Iris pigment epithelial cell (primary cell): ENCODE measurements at regions not wholly inside any gene's neighbourhood (a gene's known extent, or its start where the extent isn't known, plus 50 kb on each side); places are given as distances from the start of the nearest gene placed in this dataset.
A peak's percentile ranks its signal among the peaks of the same experiment; 100 is the strongest.

Experiments
- DNase-seq: peaks from one replicate; pipeline ENCODE4 v3.0.0-alpha.2; 2011; ENCODE audit warnings: low read depth

DNA sequence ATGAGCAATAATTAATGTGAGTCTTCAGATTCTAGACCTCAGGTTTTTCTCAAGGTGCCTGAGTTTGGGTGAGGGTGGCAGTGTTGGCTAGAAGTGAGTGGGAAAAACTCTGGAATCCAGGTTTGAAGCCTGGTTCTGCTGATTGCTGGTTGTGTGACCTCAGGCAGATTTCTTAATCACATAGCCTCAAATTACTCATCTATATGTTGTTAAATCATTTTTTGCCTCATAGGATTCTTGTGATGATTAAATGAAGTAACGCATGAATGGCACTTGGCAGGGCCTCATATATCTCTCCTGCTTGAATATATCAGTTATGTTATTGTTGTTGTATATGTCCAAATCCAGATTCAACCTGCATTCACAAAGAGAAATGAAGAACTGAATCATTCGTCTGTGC is 60.5 kb downstream of the NR2F2 start:
- no peak for DNase-seq

DNA sequence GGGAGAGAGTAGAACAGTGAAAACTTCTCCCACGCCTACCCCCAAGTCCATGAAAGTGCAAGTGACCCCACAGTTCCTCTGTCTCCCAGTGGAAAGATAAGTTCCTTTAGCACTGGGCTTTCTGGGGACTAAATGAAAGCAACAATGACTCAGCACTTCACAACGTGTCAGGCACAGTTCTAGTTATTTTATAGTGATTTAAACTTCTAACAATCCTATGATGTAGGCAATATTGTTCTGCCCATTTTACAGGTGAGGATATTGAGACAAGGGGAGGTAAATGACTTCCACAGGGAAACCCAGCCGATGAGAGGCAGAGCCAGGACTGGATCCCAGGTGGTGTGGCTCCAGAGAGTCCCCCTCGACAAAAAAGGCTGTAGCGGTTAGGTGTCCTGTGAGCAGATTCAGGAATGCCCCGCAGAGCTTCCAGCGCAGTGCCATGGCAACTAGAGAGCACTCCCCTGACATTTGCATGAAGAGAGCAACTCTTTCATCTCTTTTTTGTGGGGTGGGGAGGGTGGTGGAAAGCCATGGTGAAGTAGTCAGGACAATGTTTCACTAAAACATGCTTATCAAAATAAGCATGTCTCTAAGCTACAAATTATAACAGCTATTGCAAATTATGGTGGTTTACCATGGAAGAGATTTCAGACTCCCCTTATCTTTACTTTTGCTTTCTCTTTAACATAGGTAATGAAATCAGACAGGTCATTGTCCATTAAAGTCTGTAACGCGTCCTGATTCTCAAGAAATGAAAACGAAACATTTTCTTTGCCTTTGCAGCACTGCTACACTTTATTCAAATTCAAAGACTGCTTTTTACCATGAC is 62.1 kb downstream of the NR2F2 start:
- peak; percentile 18 for DNase-seq

DNA sequence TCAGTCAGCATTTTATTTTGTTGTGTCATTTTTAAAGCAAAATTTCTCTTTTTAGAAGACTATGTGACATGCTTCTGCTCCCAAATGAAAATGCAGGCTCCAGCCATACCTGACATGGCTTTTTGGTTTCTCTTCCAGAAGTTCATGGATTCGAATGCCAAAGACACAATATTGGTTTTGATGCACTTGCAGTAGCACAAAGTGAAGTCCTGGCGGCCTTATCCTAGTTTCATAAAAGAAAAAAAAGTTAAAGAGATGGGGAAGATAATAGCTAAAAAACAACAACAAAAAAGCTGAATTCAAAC is 62.7 kb downstream of the NR2F2 start:
- DNase-seq, result no peak

DNA sequence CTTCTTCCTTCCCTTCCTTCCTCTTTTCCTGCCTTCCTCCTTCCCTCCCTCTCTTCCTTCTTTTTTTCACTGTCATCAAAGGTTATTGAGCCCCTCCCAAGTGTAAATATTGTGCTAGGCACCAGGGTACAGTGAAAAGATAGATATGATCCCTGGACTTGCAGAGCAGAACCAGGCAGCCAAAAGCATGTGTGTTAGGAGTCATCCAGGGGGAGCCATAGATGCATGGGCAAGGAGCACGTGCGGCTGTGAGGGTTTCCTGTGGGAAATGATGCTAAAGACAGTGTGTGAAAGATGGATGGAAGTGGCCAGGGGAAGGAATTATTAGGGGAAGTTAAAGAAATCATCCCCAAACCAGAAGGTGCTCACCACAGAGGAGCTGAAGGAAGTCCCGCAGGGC is 65.2 kb downstream of the NR2F2 start:
- DNase-seq, result no peak

DNA sequence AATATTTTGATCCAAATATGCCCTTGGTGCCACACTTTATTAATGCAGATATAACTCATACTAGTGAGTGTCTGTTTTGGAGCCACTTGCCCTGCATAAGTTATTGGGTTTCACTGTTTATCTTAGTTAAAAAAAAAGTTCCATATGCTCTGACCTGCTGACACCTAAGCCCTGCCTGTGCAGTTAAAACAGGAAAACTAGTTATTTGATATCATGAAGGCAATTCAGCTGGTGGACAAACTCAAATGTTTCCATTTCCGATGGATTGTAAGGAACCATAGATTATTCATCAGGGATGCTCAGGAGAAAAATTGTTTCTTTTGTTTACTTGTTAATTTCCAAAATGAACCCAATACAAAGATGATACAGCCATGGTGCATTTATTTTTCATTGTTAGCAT is 68.3 kb downstream of the NR2F2 start:
- DNase-seq, result no peak

DNA sequence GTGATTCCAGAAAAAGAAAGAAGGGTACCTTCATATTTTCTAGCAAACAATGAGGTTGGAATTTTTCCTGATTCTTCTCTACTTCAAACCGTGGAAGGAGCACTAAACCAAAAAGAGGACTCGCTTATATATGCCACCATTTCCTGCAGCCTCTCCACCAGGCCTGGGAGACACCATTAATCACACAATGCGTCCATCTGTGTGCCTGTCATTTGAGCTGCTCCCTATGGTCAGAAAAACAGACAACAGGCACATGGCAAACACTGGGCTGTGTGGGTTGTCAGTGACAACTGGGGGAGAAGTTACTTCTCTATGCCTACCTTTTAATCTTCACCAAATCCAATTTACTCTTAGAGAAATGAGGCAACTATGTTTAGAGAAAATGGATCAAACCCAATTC is 71.9 kb downstream of the NR2F2 start:
- no peak for DNase-seq

DNA sequence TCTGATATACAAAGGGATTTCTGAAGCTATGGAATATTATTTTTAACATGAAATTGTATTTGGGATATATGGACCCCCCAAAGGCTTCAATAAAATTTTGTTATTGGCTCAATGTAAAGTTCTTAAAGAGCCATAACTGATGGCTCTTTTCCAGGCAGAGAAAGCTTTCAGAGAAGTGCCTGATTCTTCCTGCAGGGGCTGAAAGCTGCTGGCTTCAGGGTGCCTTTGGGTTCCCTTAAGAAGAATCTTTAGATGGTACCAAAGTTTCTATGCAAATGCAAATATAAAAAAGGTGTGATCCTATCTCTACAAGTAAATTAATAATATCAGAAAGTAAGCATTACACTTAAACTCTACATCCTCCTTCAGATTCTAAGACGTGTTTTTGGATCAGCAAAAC is 72.6 kb downstream of the NR2F2 start:
- no peak for DNase-seq

DNA sequence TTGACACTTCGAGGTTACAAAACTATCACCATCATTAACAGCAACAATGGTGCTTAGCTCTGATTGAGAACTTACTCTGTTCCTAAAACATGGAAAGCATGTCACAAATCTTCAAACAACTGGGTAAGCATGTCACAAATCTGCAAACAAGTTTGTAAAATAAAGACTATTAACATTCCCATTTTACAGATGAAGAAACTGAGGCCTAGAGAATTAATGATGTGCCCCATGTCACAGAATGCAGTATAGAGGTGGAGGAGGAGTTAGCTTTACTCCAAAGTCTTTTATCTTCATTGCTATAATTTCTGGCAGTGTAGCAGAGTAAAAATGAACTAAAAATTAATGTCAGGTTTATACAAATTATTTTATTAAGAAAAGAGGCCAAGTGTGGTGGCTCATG is 73.4 kb downstream of the NR2F2 start:
- DNase-seq, result no peak

DNA sequence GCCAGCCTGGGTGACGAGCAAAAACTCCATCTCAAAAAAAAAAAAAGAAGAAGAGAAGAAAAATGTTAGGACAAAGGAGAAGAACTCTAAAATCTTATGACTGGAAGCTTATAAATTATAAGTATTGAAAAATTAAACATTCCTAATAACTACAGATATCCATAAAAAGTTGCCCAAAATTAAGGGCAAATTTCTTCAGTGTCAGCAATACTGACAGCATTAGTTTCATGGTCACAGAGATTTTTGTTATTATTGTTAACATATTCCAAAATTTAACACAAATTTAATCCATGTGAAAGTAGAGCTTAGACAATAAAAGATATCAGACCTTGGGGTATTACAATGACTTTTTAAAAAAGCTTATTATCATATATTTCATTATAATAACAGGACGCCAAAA is 74.1 kb downstream of the NR2F2 start:
- no peak for DNase-seq

DNA sequence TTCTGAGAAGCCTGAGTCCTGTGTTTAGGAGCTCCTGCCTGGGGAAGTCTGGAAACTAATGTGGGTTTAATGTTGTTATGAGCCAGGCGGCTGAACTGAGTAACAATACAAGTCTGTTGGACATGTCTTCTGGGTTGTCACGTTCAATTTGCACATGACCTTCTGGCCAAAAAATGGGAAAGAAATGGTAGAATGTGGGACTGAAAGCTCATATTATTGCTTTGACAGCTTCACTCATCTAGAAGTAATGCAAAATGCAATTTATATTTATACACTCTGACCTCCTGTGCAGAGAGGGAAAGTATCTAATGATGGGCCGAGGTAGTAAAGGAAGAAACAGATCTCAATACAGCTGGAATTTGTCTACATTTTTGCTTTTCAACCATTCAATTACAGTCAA is 75.8 kb downstream of the NR2F2 start:
- DNase-seq, result no peak

DNA sequence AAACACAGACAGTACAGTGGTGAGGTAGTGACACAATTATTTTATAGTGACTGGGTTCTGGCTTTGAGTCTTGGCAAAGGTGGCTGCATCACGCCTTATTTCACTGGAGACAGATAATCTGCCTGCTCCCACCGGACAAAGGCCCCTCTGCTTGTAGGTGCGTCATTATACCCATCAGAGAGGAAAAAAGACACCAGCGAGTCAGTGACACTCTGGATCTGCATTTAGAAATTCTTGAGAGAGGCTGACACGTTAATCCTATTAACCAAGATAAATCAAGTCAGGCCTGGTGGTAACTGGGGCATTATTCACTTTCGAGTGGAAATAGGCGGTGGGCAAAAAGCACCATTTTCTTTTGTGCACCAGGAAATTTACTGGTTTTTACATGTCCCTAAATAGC is 76.2 kb downstream of the NR2F2 start:
- DNase-seq, result no peak

DNA sequence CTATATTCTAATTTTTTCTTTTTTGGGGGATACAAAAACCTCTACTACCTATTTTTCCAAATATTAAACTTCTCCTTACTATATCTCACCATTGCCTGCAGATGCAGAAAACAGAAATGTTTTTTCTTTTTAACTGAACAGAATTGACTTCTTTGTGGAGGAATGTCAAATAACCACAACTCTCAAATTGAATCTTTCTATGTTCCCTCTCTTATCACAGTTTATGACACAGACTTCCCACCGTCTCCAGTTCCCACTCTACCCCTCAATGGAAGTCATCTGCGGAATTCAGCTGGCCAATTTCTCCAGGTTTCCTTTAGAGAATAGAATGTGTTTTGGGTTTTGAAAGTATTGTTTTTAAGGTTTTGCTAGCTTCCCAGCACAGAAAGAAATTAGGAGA is 77.0 kb downstream of the NR2F2 start:
- DNase-seq, result no peak

DNA sequence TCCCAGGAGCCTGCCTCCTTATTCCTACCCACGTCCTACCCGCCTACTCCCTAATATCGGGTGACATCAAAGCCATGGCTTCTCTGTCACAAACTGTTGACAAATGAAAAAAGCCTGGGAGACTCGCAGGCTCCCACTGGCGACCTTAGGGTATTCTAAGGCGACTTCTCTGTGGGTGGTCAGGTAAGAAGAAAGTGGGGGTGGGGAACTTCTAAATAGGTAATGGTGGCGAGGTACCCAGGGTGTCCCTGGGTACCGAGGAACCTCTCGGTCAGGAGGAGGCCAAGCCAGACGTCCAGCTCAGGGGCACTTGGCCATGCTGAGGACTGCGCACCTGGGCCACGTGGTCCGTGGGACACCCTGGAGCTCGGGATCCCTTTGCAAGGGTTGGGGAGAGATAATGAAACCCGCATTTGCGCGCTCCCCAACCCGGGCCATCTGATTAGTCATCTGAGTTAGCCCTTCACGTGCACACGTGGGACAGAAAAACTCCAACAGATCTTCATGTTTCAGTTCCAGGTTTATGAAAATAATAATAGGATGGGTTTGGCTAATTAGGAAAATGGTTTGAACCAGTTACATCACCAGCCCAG is 78.2 kb downstream of the NR2F2 start:
- no peak for DNase-seq

DNA sequence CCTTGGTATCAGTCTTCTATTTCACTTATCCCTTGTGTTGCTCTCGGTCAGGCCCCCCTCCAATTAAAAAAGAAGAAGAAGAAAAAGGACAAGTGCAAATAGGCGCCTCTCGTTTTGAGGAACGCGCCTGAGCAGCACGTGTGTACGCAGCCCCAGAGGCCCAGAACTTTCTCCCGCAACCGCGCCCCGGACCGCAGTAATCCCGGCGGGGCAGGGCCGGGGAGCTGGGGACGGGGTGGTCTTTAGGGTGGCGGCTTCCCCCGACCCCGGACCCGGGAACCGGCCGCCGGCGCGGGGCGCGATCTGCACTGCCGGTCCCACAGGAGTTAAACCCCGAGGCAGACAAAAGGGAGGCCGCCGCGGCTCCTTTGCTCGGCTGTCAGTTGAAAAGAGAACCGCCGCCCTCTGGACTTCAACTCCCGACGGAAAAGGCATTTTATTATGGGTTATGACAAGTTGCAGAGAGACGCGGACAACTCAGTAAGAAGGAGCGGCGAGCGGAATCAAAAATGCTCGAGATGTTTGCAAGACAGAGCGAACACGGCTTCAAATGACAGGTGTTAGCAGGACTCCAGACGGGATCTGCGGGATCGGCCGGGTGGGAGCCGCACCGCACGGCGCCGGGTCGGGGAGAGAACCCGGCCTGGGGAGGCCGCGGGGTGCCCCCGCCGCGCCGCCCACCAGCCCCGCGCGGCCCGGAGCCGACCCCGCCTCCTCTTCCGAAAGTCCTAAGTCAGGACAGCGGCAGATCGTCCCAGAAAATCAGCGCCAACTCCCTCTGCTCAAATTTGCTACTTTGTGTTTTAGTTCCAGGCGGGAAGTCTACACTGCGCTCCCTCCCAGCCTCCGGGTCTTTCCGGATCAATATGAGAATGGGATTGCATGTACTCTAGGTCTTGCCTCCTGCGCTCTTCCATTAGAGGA is 79.0 kb downstream of the NR2F2 start:
- peak; percentile 11 for DNase-seq

DNA sequence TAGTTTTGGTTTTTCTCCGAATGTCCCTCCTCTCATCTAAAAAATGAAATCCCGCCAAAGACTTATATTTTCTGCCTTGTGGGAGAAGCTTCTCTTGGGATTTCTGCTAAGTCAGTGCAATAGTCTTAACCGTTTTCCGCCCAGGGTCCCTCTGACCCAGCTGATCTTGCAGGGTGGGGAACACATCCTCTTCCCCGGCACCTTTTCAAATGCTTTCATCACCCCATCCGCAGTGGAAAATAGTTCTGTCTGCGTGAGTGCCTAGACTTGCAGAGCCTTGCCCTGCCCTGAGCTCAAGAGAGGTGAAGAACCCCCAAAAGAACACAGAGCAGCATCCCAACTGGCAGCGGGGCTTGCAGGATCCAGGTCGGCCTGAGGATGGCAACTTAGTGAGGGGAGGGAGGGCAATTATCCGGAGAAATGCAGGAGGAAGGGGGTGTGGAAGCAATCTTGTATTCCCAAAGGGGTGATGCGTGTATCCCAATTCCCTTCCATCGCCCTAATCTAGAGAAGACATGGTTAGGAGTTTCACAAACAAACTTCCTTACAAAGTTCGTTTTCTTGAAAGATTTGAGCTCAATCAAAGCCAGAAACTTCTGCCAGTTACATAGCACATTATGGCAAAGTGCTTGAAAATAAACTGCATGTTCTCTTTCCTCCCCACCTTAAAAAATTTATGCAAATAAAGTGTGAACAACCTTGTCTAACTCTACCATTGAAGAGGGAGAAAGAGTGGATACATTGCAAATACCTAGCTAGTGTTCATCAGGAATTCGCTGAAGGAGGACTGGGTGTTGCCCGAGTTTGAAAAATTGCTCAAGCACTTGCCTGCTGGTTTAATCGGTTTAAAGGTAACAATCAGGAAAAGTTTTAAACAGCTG is 79.9 kb downstream of the NR2F2 start:
- no peak for DNase-seq

DNA sequence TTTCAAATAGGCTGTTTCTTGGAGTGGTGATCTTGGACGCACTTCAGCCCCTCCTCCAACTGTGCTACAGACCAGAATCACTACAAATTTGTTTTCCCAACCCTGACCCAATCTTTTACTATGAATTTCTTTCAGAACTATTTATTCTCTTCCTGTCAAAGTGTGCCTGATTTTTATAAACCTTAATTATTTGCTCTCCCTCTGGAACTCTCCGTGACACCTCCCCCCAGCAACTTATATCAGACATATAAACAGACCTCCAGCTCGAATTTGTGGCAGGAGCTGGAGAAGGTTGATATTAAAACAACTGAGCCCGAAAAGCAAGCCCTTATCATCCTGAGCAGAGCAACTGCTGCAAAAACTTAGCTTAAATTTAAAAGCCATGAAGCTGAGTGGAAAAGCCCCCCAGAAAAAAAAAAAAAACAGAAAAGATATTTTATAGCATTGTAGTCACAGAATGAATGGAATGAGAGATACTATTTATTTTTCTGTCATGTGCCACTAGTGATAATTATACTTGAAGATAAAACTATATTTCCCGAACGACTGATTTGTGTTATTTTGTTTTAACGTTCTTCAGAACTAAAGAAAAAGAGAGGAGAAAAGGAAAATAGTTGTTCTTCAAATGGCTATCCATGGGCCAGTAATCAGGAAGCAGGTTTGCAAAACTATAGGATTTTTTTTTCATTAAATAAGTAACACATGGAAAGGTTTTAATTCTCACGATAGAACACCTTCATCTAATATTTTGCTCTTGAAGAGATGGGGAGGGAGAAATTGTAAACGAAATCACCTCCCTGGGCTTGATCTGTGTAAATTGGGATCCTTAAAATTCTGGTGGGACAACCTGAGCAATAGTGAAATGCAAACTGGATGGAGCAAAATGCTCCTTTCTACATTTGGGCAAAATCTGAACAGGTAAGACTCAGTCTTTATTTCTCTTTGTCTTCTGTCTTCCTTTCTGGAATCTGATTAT is 80.8 kb downstream of the NR2F2 start:
- no peak for DNase-seq

DNA sequence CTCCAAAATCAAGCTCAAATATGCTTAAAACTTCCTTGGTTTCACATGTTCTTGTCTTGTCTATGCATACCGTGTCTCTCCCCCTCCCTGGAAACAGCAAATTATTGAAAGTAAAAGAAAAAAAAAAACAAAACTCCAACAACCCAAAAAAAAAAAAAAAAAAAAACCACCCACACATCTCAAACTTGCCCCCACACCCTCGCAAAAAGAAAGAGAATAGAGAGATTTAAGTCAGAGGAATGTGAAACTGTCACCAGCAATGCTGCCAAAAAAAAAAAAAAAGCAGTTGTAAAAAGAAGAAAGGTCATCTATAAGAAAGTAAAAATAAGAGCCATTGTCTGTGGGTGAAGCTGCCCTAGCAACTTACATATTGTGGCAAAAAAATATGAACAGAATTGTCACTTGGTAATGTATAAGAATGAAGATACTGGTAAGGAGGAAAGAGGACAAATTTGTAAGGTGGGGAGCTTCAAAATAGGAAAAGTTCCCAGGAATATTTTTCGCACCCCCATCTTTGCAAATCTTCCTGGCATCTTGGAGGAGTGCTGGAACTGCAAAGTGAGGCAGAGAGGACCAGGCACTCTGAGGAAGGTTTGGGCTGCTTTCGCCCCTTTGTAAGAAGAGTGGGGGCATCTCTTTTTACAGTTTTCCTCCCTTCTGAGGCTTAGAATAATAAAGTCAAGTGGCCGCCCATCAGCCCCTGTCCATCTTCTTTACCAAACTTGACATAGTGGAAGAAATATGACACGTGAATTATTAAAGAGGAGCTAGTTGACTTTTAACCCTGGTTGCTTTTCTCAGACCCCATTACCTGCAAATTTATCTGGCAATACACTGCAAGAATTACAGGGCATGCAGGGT is 81.8 kb downstream of the NR2F2 start:
- DNase-seq, result no peak

DNA sequence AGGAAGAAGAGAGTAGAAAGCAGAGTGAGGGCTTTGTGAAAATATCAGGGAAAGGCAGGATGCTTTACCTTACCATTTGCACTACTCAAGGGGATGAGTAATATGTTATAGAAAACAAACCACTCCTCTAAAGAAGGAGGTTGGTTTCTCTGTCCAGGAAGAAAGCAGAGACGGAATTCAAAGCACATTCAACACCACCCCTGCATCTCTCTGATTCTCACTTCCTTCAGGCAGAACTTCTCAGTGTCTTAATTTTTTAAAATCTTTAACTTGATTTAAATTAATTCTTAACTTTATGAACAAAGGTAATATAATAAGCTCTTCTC is 82.4 kb downstream of the NR2F2 start:
- DNase-seq, result no peak

DNA sequence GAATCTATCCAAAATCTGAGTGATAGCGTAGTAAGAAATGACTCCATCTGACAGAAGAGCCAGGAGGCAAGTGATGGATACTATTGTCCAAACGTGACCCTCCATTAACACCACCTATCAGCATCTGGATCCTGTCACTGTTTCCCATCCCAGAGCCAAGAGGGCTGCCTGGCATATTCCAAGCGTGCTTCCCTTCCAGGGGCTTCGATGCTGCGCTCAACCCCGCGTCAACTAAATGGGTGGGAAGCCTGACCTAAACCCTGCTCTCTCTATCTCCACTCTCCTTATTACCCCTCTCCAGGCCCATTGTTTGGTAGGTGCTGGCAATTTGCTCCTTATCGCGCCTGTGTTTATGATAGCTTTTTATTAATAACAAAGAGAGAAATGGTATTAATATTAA is 83.2 kb downstream of the NR2F2 start:
- no peak for DNase-seq

DNA sequence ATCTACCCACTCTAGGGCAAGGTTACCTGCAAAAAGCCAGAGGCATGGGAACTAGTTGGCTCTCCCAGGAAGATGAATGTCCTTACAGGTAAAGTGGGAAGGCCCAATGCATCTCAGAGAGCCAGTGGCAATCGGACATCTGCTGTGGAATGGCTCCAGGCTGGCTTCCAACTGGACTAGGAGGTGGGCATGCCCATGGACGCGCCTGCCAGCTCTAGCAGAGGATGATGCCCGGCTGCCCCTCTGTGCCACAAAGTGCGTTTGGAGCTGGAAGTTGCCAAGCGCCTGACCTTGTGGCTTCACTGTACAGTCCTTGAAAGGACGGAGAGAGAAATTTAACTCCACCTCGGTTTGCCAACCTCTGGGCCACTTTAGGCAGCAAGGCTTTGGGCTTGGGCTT is 84.4 kb downstream of the NR2F2 start:
- no peak for DNase-seq
